IMR-90 (cell line): ENCODE measurements at regions not wholly inside any gene's neighbourhood (a gene's known extent, or its start where the extent isn't known, plus 50 kb on each side); places are given as distances from the start of the nearest gene placed in this dataset.
A peak's percentile ranks its signal among the peaks of the same experiment; 100 is the strongest.

Experiments
- ATAC-seq: fragments of 200-7000 bp; cut with Tn5 transposase; 2 replicates; pipeline ENCODE4 v1.9.1; 2020; ENCODE audit warnings: low read depth, mild to moderate bottlenecking, moderate library complexity
- BruUV-seq: library from RNA; stranded (reverse); fragments of 400-500 nt; replicated peaks from 2 replicates; lab custom pipeline; 2021; lab: Mats Ljungman, UMichigan
- CTCF ChIA-PET: fragments of 300-600 bp; formaldehyde crosslinking; extraction: SDS; loops from one replicate; lab custom pipeline; 2021; ENCODE audit warnings: antibody characterized with exemption; lab: Yijun Ruan, JAX
- POLR2A ChIA-PET: fragments of 300-600 bp; sonication (Branson Sonifier 250); formaldehyde crosslinking; loops from one replicate; lab custom pipeline; 2022; ENCODE audit warnings: antibody characterized with exemption; ENCODE audit not compliant: unreplicated experiment; lab: Charles Lee
- DNase-seq: peaks from one replicate; pipeline ENCODE4 v3.0.0; 2013
- H2AFZ ChIP-seq: replicated peaks from 2 replicates; pipeline ENCODE3; 2013; ENCODE audit warnings: low read length, mild to moderate bottlenecking; ENCODE audit not compliant: poor library complexity
- H2AK5ac ChIP-seq: 2 replicates; pipeline ENCODE4 v1.6.1; 2013; ENCODE audit warnings: low read depth, low read length, inconsistent platforms
- H2AK9ac ChIP-seq: replicated peaks from 2 replicates; pipeline ENCODE3; 2013; ENCODE audit warnings: mild to moderate bottlenecking, low read depth, low read length, moderate library complexity; ENCODE audit not compliant: poor library complexity
- H2BK120ac ChIP-seq: 2 replicates; pipeline ENCODE4 v1.6.1; 2013; ENCODE audit warnings: low read depth, low read length, inconsistent platforms
- H2BK15ac ChIP-seq: 3 replicates; pipeline ENCODE4 v1.6.1; 2013; ENCODE audit warnings: low read depth, low read length, inconsistent platforms
- H2BK20ac ChIP-seq: 2 replicates; pipeline ENCODE4 v1.6.1; 2013; ENCODE audit warnings: low read depth, mild to moderate bottlenecking, inconsistent platforms, low read length, moderate library complexity
- H2BK5ac ChIP-seq: 2 replicates; pipeline ENCODE4 v1.6.1; 2013; ENCODE audit warnings: mild to moderate bottlenecking, low read depth, low read length, inconsistent platforms; ENCODE audit not compliant: poor library complexity, severe bottlenecking
- H3K14ac ChIP-seq: replicated peaks from 2 replicates; pipeline ENCODE4 v1.6.1; 2013; ENCODE audit warnings: low read depth, low read length, inconsistent platforms
- H3K18ac ChIP-seq: 2 replicates; pipeline ENCODE4 v1.6.1; 2013; ENCODE audit warnings: low read depth, low read length, control low read depth
- H3K23ac ChIP-seq: 2 replicates; pipeline ENCODE4 v1.6.1; 2013; ENCODE audit warnings: low read depth, low read length, inconsistent platforms
- H3K27ac ChIP-seq: 2 replicates; pipeline ENCODE4 v1.5.1; 2013; ENCODE audit warnings: mild to moderate bottlenecking, control low read depth, low read length; ENCODE audit not compliant: insufficient read depth
- H3K27me3 ChIP-seq: 2 replicates; pipeline ENCODE4 v1.6.1; 2013; ENCODE audit warnings: low read length; ENCODE audit not compliant: control insufficient read depth, insufficient read depth
- H3K36me3 ChIP-seq: 2 replicates; pipeline ENCODE4 v1.6.1; 2013; ENCODE audit warnings: low read length, mixed read lengths; ENCODE audit not compliant: control insufficient read depth, insufficient read depth
- H3K4ac ChIP-seq: 2 replicates; pipeline ENCODE4 v1.6.1; 2013; ENCODE audit warnings: low read depth, low read length, inconsistent platforms
- H3K4me1 ChIP-seq: 2 replicates; pipeline ENCODE4 v1.6.1; 2013; ENCODE audit warnings: low read length, mixed read lengths; ENCODE audit not compliant: control insufficient read depth, insufficient read depth
- H3K4me2 ChIP-seq: 2 replicates; pipeline ENCODE4 v1.6.1; 2013; ENCODE audit warnings: low read depth, mild to moderate bottlenecking, control low read depth, low read length, moderate library complexity
- H3K4me3 ChIP-seq: 2 replicates; pipeline ENCODE4 v1.5.1; 2013; ENCODE audit warnings: low read depth, mild to moderate bottlenecking, control low read depth, low read length, moderate library complexity; ENCODE audit not compliant: insufficient read depth
- H3K56ac ChIP-seq: 2 replicates; pipeline ENCODE4 v1.6.1; 2013; ENCODE audit warnings: low read length, inconsistent platforms; ENCODE audit not compliant: insufficient read depth; ENCODE audit errors: extremely low read depth
- H3K79me1 ChIP-seq, 2 experiments: 2 replicates each; pipeline ENCODE4 v1.6.1; 2013; ENCODE audit warnings: low read length in 2 of 2, inconsistent platforms in 1 of 2, low read depth in 1 of 2
- H3K9ac ChIP-seq: 2 replicates; pipeline ENCODE4 v1.6.1; 2013; ENCODE audit warnings: low read depth, low read length, control low read depth
- H3K9me1 ChIP-seq: 2 replicates; pipeline ENCODE4 v1.6.1; 2013; ENCODE audit warnings: low read length, inconsistent platforms; ENCODE audit not compliant: insufficient read depth
- H3K9me3 ChIP-seq: 2 replicates; pipeline ENCODE4 v1.6.1; 2013; ENCODE audit warnings: low read length; ENCODE audit not compliant: control insufficient read depth, insufficient read depth
- H4K20me1 ChIP-seq: 2 replicates; pipeline ENCODE4 v1.6.1; 2013; ENCODE audit warnings: low read length, inconsistent platforms; ENCODE audit not compliant: insufficient read depth
- H4K5ac ChIP-seq: 2 replicates; pipeline ENCODE4 v1.6.1; 2013; ENCODE audit warnings: mild to moderate bottlenecking, low read depth, low read length, control low read depth
- H4K8ac ChIP-seq, 2 experiments: 2 replicates each; pipeline ENCODE4 v1.6.1; 2013; ENCODE audit warnings: low read depth in 2 of 2, low read length in 2 of 2, control low read depth in 1 of 2, inconsistent platforms in 1 of 2
- H4K91ac ChIP-seq: 2 replicates; pipeline ENCODE4 v1.6.1; 2013; ENCODE audit warnings: low read depth, low read length, inconsistent platforms; ENCODE audit not compliant: insufficient read depth
- CEBPB ChIP-seq: IDR thresholded peaks from 2 replicates; pipeline ENCODE4 v1.6.1; 2012; ENCODE audit warnings: low read depth, low read length, improper control_type of control experiment
- WGBS, 2 experiments: methylation state at CpG; one replicate each; pipeline versions ENCODE4 v1.1.5 to v1.1.7; 2013; ENCODE audit warnings: missing lambda C conversion rate in 2 of 2; ENCODE audit not compliant: insufficient read length in 1 of 2; ENCODE audit errors: extremely low coverage in 2 of 2; 5-methylcytosine and 5-hydroxymethylcytosine counted together
- dilution Hi-C: fragments of 300-500 bp; cut with HindIII; formaldehyde crosslinking; loops from one replicate; pipeline ENCODE4 v1.14.3; 2018; ENCODE audit warnings: low sequenced_read_pairs; ENCODE audit not compliant: unreplicated experiment
- in situ Hi-C: fragments of 300-500 bp; cut with MboI; formaldehyde crosslinking; loops from 3 replicates; pipeline ENCODE4 v1.14.3; 2019; ENCODE audit warnings: low sequenced_read_pairs, inconsistent platforms, mixed read lengths
- intact Hi-C: fragments of 100-400 bp; cut with micrococcal nuclease; formaldehyde crosslinking; loops from 2 replicates; pipeline ENCODE4 v1.10.0; 2022

- 100% methylated on average over 1 of the region's 10 CpGs; no CpG with 5 or more reads in 1 of the 2 experiments for WGBS, 2 experiments
- no TSS peak for BruUV-seq
- Histone ChIP-seq H2BK5ac (no peak overlapping the region), H3K36me3 (no peaks in the 10 kb centered on the region), H4K20me1 (no peaks in the 10 kb centered on the region), H3K4me3 (no peak overlapping the region), H2BK15ac (no peak overlapping the region), H3K9me3 (no peaks in the 10 kb centered on the region), H3K27me3 (no peaks in the 10 kb centered on the region), H3K56ac (no peak overlapping the region), H3K79me1 (no peaks in the 10 kb centered on the region), H2AK9ac (no peak overlapping the region), H3K27ac (no peak overlapping the region), H3K4me2 (no peak overlapping the region), H4K5ac (no peak overlapping the region), H3K9me1 (no peaks in the 10 kb centered on the region), H4K91ac (no peak overlapping the region), H3K23ac (no peak overlapping the region), H2BK120ac (no peak overlapping the region), H2AFZ (no peak overlapping the region), H4K8ac (no peak overlapping the region), H2AK5ac (peak overlapping the region; percentile 28; the same call in 1 of the 2 replicates), H3K9ac (no peak overlapping the region), H3K18ac (no peak overlapping the region), H3K4ac (no peak overlapping the region), H3K14ac (no peak overlapping the region), H2BK20ac (no peak overlapping the region), H3K4me1 (no peaks in the 10 kb centered on the region)
- CTCF ChIA-PET: no interaction called here
- TF ChIP-seq CEBPB: no peak
- DNase-seq: no peak
- intact Hi-C loops: no loop called here
- dilution Hi-C loops: no loop called here
- POLR2A ChIA-PET: no interaction called here
- no peak for ATAC-seq
- in situ Hi-C loops: no loop called here
These were observed 106.7 kb upstream of the AHI1 start for GRCh38 chr6:135604035-135604860.
